ENCODE measurements at regions not wholly inside any gene's neighbourhood (a gene's known extent, or its start where the extent isn't known, plus 50 kb on each side); places are given as distances from the start of the nearest gene placed in this dataset.

DNA sequence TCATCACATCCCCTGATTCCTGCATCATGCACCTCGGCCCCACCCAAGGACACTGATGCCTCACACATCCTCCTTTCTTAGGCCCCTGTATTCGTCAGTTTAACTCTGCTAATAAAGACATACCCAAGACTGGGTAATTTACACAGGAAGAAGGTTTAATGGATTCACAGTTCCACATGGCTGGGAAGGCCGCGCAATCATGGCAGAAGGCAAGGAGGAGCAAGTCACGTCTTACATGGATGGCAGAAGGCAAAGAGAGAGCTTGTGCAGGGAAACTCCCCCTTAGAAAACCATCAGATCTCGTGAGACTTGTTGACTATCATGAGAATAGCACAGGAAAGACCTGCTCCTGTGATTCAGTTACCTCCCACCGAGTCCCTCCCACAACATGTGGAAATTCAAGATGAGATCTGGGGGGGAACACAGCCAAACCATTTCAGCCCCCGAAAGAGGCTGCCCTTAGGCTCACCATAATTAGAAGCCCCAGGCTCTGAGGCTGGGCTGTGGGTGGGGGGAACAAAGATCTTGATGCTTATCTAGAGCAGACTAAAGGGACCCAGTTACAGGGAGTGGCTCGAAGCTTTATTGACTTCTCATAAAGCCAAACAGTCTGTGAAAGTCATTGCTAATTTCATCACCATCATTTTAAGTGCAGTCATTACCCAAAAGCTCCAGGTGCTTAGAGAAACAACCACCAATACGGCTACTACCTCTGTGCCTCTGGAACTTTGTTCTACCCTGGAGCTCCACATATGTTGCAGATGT lies 181.5 kb downstream of the MATN1 start:
- TF ChIP-seq SP1 (IDR thresholded peaks at IDR 0.05; ENCODE audit: low read depth) (no peak), CEBPB (IDR thresholded peaks at IDR 0.05; ENCODE audit: low read depth) (no peak)
- TF ChIP-seq, protein P1, sequence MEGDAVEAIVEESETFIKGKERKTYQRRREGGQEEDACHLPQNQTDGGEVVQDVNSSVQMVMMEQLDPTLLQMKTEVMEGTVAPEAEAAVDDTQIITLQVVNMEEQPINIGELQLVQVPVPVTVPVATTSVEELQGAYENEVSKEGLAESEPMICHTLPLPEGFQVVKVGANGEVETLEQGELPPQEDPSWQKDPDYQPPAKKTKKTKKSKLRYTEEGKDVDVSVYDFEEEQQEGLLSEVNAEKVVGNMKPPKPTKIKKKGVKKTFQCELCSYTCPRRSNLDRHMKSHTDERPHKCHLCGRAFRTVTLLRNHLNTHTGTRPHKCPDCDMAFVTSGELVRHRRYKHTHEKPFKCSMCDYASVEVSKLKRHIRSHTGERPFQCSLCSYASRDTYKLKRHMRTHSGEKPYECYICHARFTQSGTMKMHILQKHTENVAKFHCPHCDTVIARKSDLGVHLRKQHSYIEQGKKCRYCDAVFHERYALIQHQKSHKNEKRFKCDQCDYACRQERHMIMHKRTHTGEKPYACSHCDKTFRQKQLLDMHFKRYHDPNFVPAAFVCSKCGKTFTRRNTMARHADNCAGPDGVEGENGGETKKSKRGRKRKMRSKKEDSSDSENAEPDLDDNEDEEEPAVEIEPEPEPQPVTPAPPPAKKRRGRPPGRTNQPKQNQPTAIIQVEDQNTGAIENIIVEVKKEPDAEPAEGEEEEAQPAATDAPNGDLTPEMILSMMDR (IDR thresholded peaks at IDR 0.05 in 2 of 3, conservative IDR thresholded peaks at IDR 0.05 in 1 of 3; ENCODE audit: borderline replicate concordance in 1 of 3, insufficient read depth in 1 of 3, low read depth in 2 of 3, low read length in 2 of 3), result no peak

Data from HCT116 (cell line).